ENCODE measurements at regions not wholly inside any gene's neighbourhood (a gene's known extent, or its start where the extent isn't known, plus 50 kb on each side); places are given as distances from the start of the nearest gene placed in this dataset.

GRCh38 chr4:44016570-44017421 lies 431.8 kb downstream of the KCTD8 start:
- Histone ChIP-seq H3K4me1 (no peaks in the 10 kb centered on the region), H3K4me3 (no peak overlapping the region), H3K27ac (replicated peaks) (no peak overlapping the region), H3K36me3 (no peaks in the 10 kb centered on the region), H3K27me3 (ENCODE audit: low read depth) (no peaks in the 10 kb centered on the region), H3K9me3 (replicated peaks) (peaks cover 6% of the 10 kb centered on the region)
- intact Hi-C loops (cut with micrococcal nuclease), result no loop called here
- DNase-seq, result no peak
- TF ChIP-seq CTCF (IDR thresholded peaks at IDR 0.05; ENCODE audit: borderline replicate concordance), result no peak

- H3K4me3 ChIP-seq, result no peak overlapping the region
These were observed 431.2 kb downstream of the KCTD8 start for GRCh38 chr4:44017422-44017739.

GRCh38 chr4:44019721-44020120 lies 428.9 kb downstream of the KCTD8 start:
- DNase-seq, result no peak
- H3K27me3 ChIP-seq (ENCODE audit: low read depth), result no peaks in the 10 kb centered on the region
- H3K4me1 ChIP-seq, result no peaks in the 10 kb centered on the region
- H3K4me3 ChIP-seq, result no peak overlapping the region
- H3K27ac ChIP-seq (replicated peaks), result no peak overlapping the region
- intact Hi-C loops (cut with micrococcal nuclease), result no loop called here
- no peaks in the 10 kb centered on the region for H3K36me3 ChIP-seq
- no peak for TF ChIP-seq CTCF (IDR thresholded peaks at IDR 0.05; ENCODE audit: borderline replicate concordance)
- peaks cover 6% of the 10 kb centered on the region for H3K9me3 ChIP-seq (replicated peaks)

More at GRCh38 chr4:44017422-44017739, 431.2 kb downstream of the KCTD8 start:
- Histone ChIP-seq H3K4me1 (no peaks in the 10 kb centered on the region), H3K9me3 (replicated peaks) (peaks cover 6% of the 10 kb centered on the region), H3K27ac (replicated peaks) (no peak overlapping the region), H3K36me3 (no peaks in the 10 kb centered on the region), H3K27me3 (ENCODE audit: low read depth) (no peaks in the 10 kb centered on the region)
- DNase-seq, result no peak
- TF ChIP-seq CTCF (IDR thresholded peaks at IDR 0.05; ENCODE audit: borderline replicate concordance), result no peak
- intact Hi-C loops (cut with micrococcal nuclease), result no loop called here

GRCh38 chr4:44025376-44026020 lies 423.1 kb downstream of the KCTD8 start:
- Histone ChIP-seq H3K27me3 (ENCODE audit: low read depth) (no peaks in the 10 kb centered on the region), H3K4me3 (no peak overlapping the region), H3K4me1 (no peaks in the 10 kb centered on the region), H3K27ac (replicated peaks) (no peak overlapping the region), H3K36me3 (no peaks in the 10 kb centered on the region), H3K9me3 (replicated peaks) (peaks cover 2% of the 10 kb centered on the region)
- no peak for DNase-seq
- no peak for TF ChIP-seq CTCF (IDR thresholded peaks at IDR 0.05; ENCODE audit: borderline replicate concordance)
- intact Hi-C loops (cut with micrococcal nuclease), result no loop called here

GRCh38 chr4:44038811-44039210 lies 409.8 kb downstream of the KCTD8 start:
- Histone ChIP-seq H3K4me3 (no peak overlapping the region), H3K27me3 (ENCODE audit: low read depth) (no peaks in the 10 kb centered on the region), H3K27ac (replicated peaks) (no peak overlapping the region), H3K36me3 (no peaks in the 10 kb centered on the region), H3K4me1 (no peaks in the 10 kb centered on the region), H3K9me3 (replicated peaks) (no peaks in the 10 kb centered on the region)
- TF ChIP-seq CTCF (IDR thresholded peaks at IDR 0.05; ENCODE audit: borderline replicate concordance), result no peak
- intact Hi-C loops (cut with micrococcal nuclease), result no loop called here
- DNase-seq, result no peak

Measured in left ventricle myocardium inferior (tissue), 1 donor.